HEK293 (cell line): ENCODE measurements at regions not wholly inside any gene's neighbourhood (a gene's known extent, or its start where the extent isn't known, plus 50 kb on each side); places are given as distances from the start of the nearest gene placed in this dataset.

Source experiments
- CTCF ChIP-seq: fragments of 450-650 bp; formaldehyde crosslinking; IDR thresholded peaks from 2 replicates; pipeline ENCODE4 v1.5.1; 2016; ENCODE audit warnings: missing biosample characterization, missing genetic modification characterization
- TCF7L2 ChIP-seq: IDR thresholded peaks from 2 replicates; pipeline ENCODE4 v1.6.1; 2011; ENCODE audit warnings: low read depth, mild to moderate bottlenecking, inconsistent platforms, low read length, moderate library complexity, borderline replicate concordance
- ZBTB7A ChIP-seq: fragments of 450-650 bp; formaldehyde crosslinking; IDR thresholded peaks from 2 replicates; pipeline ENCODE4 v1.5.1; 2016; ENCODE audit warnings: low read depth, missing biosample characterization, missing genetic modification characterization
- ZNF248 ChIP-seq: fragments of 450-650 bp; formaldehyde crosslinking; IDR thresholded peaks from 2 replicates; pipeline ENCODE4 v1.5.1; 2017; ENCODE audit warnings: missing biosample characterization, missing genetic modification characterization
- ZNF274 ChIP-seq, 2 experiments: fragments of 200-500 bp in 1 of 2; fragments of 450-650 bp in 1 of 2; sonication (Bioruptor generic) in 1 of 2; formaldehyde crosslinking in 1 of 2; IDR thresholded peaks; 2 replicates each; pipeline versions ENCODE4 v1.5.1 to v1.6.1; 2014 to 2016; ENCODE audit warnings: borderline replicate concordance in 1 of 2, inconsistent platforms in 1 of 2, low read length in 1 of 2, missing biosample characterization in 1 of 2, missing genetic modification characterization in 1 of 2
- ZNF747 ChIP-seq: fragments of 450-650 bp; formaldehyde crosslinking; IDR thresholded peaks from 2 replicates; pipeline ENCODE4 v1.5.1; 2016; ENCODE audit warnings: missing biosample characterization, missing genetic modification characterization

GRCh38 chr6:95690328-95690727 lies 113.0 kb downstream of the MANEA start:
- TF ChIP-seq ZNF747: no peak
- no peak for TF ChIP-seq CTCF (tag by site-specific recombination)
- no peak for TF ChIP-seq TCF7L2
- no peak for TF ChIP-seq ZNF274 (IDR thresholded peaks at IDR 0.05; ENCODE audit: low read length)
- TF ChIP-seq ZNF274 (tag by site-specific recombination; IDR thresholded peaks at IDR 0.05; ENCODE audit: borderline replicate concordance): no peak
- no peak for TF ChIP-seq ZBTB7A (tag by site-specific recombination)
- TF ChIP-seq ZNF248 (tag by site-specific recombination): no peak
